AG09309 (cell line): ENCODE measurements at regions not wholly inside any gene's neighbourhood (a gene's known extent, or its start where the extent isn't known, plus 50 kb on each side); places are given as distances from the start of the nearest gene placed in this dataset.

ENCODE experiments used
- DNase-seq: peaks from one replicate; pipeline ENCODE4 v3.0.0-alpha.2; 2010; ENCODE audit warnings: low read depth
- H3K4me3 ChIP-seq: 2 replicates; pipeline ENCODE4 v1.5.1; 2011; ENCODE audit warnings: mild to moderate bottlenecking, low read depth, low read length, moderate library complexity; ENCODE audit not compliant: control insufficient read depth
- TF ChIP-seq, protein P1 (sequence below): IDR thresholded peaks from 2 replicates; pipeline ENCODE4 v1.5.1; 2011; ENCODE audit warnings: mild to moderate bottlenecking, low read depth, low read length, inconsistent platforms; ENCODE audit not compliant: insufficient read depth, control insufficient read depth; ENCODE audit errors: missing control alignments

- DNase-seq: no peak
Observed at GRCh38 chr20:12383821-12384220, 466.1 kb downstream of the BTBD3 start.

GRCh38 chr20:12386821-12387220 is 469.1 kb downstream of the BTBD3 start:
- no peak for DNase-seq
- TF ChIP-seq, protein P1, sequence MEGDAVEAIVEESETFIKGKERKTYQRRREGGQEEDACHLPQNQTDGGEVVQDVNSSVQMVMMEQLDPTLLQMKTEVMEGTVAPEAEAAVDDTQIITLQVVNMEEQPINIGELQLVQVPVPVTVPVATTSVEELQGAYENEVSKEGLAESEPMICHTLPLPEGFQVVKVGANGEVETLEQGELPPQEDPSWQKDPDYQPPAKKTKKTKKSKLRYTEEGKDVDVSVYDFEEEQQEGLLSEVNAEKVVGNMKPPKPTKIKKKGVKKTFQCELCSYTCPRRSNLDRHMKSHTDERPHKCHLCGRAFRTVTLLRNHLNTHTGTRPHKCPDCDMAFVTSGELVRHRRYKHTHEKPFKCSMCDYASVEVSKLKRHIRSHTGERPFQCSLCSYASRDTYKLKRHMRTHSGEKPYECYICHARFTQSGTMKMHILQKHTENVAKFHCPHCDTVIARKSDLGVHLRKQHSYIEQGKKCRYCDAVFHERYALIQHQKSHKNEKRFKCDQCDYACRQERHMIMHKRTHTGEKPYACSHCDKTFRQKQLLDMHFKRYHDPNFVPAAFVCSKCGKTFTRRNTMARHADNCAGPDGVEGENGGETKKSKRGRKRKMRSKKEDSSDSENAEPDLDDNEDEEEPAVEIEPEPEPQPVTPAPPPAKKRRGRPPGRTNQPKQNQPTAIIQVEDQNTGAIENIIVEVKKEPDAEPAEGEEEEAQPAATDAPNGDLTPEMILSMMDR: no peak
- no peak overlapping the region for H3K4me3 ChIP-seq

More at GRCh38 chr20:12383821-12384220, 466.1 kb downstream of the BTBD3 start:
- TF ChIP-seq, protein P1: no peak
- no peak overlapping the region for H3K4me3 ChIP-seq

GRCh38 chr20:12391099-12391498 is 473.4 kb downstream of the BTBD3 start:
- TF ChIP-seq, protein P1: no peak
- DNase-seq: no peak
- no peak overlapping the region for H3K4me3 ChIP-seq

- TF ChIP-seq, protein P1: no peak
- H3K4me3 ChIP-seq: no peak overlapping the region
- no peak for DNase-seq
Observed at GRCh38 chr20:12394786-12395185, 477.1 kb downstream of the BTBD3 start.

- TF ChIP-seq, protein P1: no peak
- H3K4me3 ChIP-seq: no peak overlapping the region
- DNase-seq: no peak
Observed at GRCh38 chr20:12395353-12395752, 477.7 kb downstream of the BTBD3 start.

DNA sequence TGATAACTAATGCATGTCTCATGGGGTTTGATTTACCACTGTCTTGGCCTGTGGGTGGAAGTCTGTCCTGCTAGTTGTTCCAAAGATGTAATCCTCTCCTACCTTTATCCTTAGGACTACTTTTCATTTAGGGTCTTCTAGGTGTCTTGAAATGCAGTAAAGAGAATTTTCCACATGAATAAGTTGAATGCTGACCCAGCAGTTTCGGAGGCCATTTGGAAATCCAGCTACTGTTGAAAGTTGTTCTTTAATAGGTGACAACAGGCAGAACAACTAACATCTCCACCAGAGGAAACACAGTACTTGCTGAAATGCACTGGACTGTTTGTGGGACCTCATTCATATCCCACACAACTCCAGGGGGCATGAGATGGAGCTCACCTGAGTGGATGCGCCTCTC is 478.1 kb downstream of the BTBD3 start:
- TF ChIP-seq, protein P1: no peak
- DNase-seq: no peak
- H3K4me3 ChIP-seq: no peak overlapping the region
